HG02870 (cell line): ENCODE measurements at regions not wholly inside any gene's neighbourhood (a gene's known extent, or its start where the extent isn't known, plus 50 kb on each side); places are given as distances from the start of the nearest gene placed in this dataset.

Experiments
- ATAC-seq: cut with Tn5 transposase; IDR thresholded peaks from one replicate; pipeline ENCODE4 v1.9.1; 2021; ENCODE audit warnings: mild to moderate bottlenecking, moderate library complexity; ENCODE audit not compliant: unreplicated experiment

GRCh38 chr3:59698091-59698490 is 648.3 kb upstream of the CFAP20DC start:
- ATAC-seq, result no peak

GRCh38 chr3:59696783-59697182 is 647.0 kb upstream of the CFAP20DC start:
- ATAC-seq, result no peak

- ATAC-seq, result no peak
Measured at GRCh38 chr3:59695860-59696259, 646.0 kb upstream of the CFAP20DC start.

GRCh38 chr3:59692117-59692516 is 642.3 kb upstream of the CFAP20DC start:
- no peak for ATAC-seq

DNA sequence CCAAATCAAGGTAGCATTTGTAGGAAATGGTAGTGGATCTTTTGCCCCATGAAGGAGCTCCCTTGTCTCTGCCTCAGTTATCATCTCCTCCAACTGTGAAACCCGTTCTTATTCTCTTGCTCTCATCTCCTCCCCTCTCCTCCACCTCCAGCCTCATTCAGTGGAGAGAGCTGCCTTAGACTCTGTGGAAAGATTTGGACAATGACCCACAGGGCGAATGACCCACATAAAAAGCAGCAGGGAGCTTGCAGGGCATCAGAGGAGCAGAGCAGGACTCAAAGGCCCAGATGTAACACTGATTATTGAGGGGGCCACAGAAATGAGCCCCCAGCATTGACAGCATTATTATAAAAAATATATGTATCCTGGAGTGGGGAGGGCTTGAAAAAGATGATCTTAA is 641.1 kb upstream of the CFAP20DC start:
- no peak for ATAC-seq

DNA sequence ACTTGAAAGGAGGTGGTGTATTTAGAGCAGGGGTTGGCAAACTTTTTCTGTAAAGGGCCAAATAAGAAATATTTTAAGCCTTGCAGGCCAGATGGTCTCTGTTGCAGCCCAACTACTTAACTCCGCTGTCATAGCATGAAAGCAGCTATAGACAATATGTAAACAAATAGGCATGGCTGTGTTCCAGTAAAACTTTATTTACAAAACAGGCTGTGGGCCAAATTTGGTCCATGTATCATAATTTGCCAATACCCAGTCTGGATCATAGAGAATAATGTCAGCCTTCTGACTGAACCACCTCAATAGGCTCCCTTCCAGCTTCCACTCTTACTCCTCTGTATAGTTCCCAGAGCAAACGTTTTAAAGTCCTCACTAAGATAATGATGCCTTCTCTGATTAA is 638.8 kb upstream of the CFAP20DC start:
- no peak for ATAC-seq

DNA sequence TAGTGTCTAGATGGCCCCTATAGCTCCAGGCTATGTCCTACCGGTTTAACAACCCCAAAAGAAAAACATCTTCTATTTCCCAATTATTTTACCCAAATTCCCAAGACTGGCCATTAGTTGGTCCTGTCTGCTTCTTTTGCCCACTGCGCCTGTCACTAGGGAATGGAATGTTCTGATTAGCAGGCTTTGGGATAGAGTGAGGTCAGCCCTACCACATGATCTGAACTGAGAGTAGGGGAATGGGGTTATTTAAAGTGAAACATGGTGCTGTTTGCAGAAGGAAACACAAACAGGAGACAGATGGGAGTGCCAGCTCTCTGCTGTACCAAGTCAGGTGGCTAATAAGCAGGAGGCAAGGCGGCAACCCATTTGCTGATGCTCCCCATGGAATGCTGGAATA is 635.6 kb upstream of the CFAP20DC start:
- ATAC-seq, result no peak

GRCh38 chr3:59684766-59685165 is 634.9 kb upstream of the CFAP20DC start:
- no peak for ATAC-seq

GRCh38 chr3:59680919-59681318 is 631.1 kb upstream of the CFAP20DC start:
- no peak for ATAC-seq

DNA sequence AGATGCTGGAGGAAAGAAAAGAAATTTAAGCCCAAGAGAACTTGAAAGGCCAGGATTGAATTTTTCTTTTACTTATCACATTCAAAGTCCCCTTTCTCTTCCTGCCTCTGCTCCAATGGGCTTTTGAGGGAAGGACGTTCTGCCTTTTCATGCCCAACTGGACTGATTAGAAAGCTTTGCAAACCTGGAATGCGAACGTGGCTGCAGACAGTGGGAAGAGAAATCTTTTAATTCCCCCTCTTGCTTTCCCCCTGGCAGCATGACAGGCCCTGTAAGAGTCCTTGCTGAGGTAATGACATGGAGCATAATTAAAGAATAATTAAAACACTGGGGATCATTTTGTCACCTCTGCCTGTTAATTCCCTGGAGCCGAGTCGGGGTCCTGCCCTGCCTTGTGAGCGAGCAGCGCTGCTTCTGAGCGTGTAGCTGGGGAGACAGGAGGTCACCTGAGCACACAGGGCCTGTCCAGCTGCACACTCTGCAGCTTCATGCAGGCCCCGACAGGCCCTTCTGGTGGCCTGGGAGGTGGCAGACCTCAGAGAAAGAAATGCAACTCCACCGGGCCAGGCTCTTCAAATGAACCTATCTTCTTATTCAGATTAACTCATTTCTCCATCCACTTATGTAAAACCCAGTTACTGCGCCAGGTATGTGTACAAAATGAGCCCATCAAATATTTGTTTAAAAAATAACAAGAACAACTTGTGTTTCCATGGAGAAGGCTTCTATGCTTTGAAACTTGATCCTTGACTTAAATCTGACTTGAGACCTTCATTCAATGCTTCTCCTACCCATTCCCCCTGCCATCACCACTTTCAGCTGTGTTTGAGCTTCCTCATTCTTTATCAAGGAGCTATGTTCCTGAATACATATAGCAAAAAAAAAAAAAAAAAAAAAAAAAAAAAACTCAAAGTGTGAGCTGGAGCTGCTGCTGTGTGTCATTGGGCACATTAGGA is 628.2 kb upstream of the CFAP20DC start:
- no peak for ATAC-seq

DNA sequence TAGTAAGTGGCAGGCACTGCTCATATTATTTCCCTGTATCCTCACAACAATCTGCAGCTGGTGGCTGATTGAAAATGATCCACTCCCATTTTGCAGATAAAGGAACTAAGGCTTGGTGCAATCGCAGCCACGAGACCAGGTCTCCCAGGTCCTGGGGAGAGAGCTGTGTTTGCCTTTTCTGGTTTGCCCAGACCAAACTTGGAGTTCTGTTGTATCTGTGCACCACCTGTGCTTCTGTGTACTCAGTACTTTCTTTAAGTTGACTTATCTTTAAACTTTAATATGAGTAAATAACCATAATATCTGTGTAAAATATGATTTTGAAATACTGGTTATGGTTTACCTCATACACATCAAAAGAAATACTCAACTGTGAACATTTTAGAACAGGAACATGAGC is 625.7 kb upstream of the CFAP20DC start:
- ATAC-seq, result no peak

- ATAC-seq, result no peak
Measured at GRCh38 chr3:59663076-59663850, 613.4 kb upstream of the CFAP20DC start.

DNA sequence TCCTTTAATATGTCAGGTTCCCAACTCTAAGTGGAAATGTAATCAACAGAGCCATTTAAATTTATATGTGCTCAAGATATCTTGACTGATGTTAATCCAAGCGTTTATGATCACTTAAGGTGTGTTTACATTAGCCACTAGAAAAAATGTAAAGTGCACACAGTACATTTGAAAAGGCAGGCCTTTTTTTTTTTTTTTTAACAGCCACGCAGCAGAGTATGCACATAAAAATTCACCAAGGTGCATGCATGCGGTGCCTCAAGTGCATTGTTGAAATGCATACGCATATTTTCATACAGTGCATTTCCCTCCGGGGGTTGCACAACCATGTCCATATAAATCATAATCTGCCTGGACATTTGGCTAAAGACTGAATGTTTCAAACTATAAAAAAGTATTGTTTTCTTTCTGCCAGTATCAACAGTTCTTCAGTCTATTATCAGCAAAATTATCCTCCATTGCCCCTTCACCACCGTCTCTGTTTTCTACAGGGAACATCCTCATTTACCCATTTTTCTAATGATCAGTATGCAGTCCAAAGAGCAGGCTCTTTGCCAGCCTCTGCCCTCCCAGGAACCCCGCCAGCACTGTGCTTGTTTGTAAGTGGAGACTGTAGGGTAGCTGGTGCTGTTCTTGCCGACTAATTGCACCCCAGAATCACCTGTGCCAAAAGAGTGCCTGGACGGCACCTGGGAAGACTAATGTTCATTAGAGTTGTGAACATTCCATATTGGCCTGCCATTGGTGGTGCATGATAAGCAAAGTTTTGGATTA is 611.2 kb upstream of the CFAP20DC start:
- no peak for ATAC-seq

- ATAC-seq, result no peak
Measured at GRCh38 chr3:59660376-59660775, 610.6 kb upstream of the CFAP20DC start.

- no peak for ATAC-seq
Measured at GRCh38 chr3:59659755-59660154, 609.9 kb upstream of the CFAP20DC start.

DNA sequence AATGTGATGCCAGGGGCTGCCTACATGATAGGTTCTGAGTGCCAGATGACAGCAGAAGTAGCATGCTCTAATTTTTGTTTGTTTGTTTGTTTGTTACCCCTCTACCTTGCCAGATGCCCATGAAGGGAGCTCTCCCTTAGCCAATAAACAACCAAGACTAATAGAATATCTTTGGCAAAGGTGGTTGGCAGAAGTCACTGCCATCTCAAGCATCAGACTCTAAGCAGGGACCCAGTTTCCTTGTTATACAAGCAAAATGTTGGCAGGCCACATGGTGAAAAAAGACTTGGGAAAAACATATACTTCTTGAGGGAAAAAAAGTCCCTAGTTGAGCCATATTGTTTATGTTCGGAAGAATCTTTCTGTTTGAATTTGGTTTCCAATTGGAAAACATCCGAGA is 609.0 kb upstream of the CFAP20DC start:
- ATAC-seq, result no peak

- ATAC-seq, result no peak
Measured at GRCh38 chr3:59658274-59658673, 608.4 kb upstream of the CFAP20DC start.

- no peak for ATAC-seq
Measured at GRCh38 chr3:59655418-59656015, 605.7 kb upstream of the CFAP20DC start.

- ATAC-seq, result no peak
Measured at GRCh38 chr3:59654480-59655417, 604.9 kb upstream of the CFAP20DC start.

DNA sequence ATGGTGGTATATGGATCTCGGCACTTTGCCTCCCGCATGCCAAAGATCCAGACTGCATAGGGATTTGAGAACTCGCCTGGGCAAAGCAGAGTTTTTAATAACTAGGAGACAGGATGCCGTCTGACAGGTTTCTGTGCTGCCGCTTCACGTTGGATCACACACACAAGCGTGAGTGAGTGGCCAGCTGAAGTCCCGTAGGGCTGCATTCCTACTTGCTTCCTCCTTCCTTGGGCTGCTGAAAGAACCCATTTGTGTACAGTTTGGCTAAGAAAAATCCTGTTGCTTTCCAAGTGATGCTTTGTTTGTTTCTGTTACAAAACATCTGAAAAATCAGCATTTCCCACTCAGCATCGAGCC is 604.3 kb upstream of the CFAP20DC start:
- ATAC-seq, result no peak
